ENCODE measurements at regions not wholly inside any gene's neighbourhood (a gene's known extent, or its start where the extent isn't known, plus 50 kb on each side); places are given as distances from the start of the nearest gene placed in this dataset.

- DNase-seq, result no peak
These were observed 927.8 kb upstream of the EPHA6 start for GRCh38 chr3:95886616-95887015.

- DNase-seq, result no peak
These were observed 927.3 kb upstream of the EPHA6 start for GRCh38 chr3:95887114-95887513.

GRCh38 chr3:95894820-95895219, 919.6 kb upstream of the EPHA6 start:
- DNase-seq, result no peak

GRCh38 chr3:95899494-95899893, 914.9 kb upstream of the EPHA6 start:
- DNase-seq, result no peak

GRCh38 chr3:95899911-95900310, 914.5 kb upstream of the EPHA6 start:
- no peak for DNase-seq

- DNase-seq, result no peak
These were observed 912.4 kb upstream of the EPHA6 start for GRCh38 chr3:95901948-95902347.

- no peak for DNase-seq
These were observed 909.2 kb upstream of the EPHA6 start for GRCh38 chr3:95905182-95905581.

GRCh38 chr3:95911767-95912166, 902.6 kb upstream of the EPHA6 start:
- no peak for DNase-seq

- DNase-seq, result no peak
These were observed 890.7 kb upstream of the EPHA6 start for GRCh38 chr3:95923496-95924210.

- DNase-seq, result peak; percentile 39
These were observed 887.4 kb upstream of the EPHA6 start for GRCh38 chr3:95926904-95927501.

GRCh38 chr3:95934181-95934580, 880.2 kb upstream of the EPHA6 start:
- DNase-seq, result no peak

- peak; percentile 28 for DNase-seq
These were observed 875.1 kb upstream of the EPHA6 start for GRCh38 chr3:95939235-95939809.

- DNase-seq, result no peak
These were observed 848.6 kb upstream of the EPHA6 start for GRCh38 chr3:95965704-95966336.

- DNase-seq, result no peak
These were observed 842.8 kb upstream of the EPHA6 start for GRCh38 chr3:95971573-95971972.

- DNase-seq, result no peak
These were observed 820.1 kb upstream of the EPHA6 start for GRCh38 chr3:95994338-95994737.

- no peak for DNase-seq
These were observed 813.4 kb upstream of the EPHA6 start for GRCh38 chr3:96000966-96001365.

- DNase-seq, result no peak
These were observed 806.7 kb upstream of the EPHA6 start for GRCh38 chr3:96007650-96008195.

GRCh38 chr3:96012939-96013338, 801.5 kb upstream of the EPHA6 start:
- DNase-seq, result no peak

- no peak for DNase-seq
These were observed 796.8 kb upstream of the EPHA6 start for GRCh38 chr3:96017556-96017955.

- no peak for DNase-seq
These were observed 791.7 kb upstream of the EPHA6 start for GRCh38 chr3:96022676-96023075.

- DNase-seq, result no peak
These were observed 786.7 kb upstream of the EPHA6 start for GRCh38 chr3:96027718-96028117.

GRCh38 chr3:96039632-96040031, 774.8 kb upstream of the EPHA6 start:
- DNase-seq, result no peak

GRCh38 chr3:96059301-96059700, 755.1 kb upstream of the EPHA6 start:
- no peak for DNase-seq

- no peak for DNase-seq
These were observed 745.3 kb upstream of the EPHA6 start for GRCh38 chr3:96069065-96069464.
